ENCODE measurements at regions not wholly inside any gene's neighbourhood (a gene's known extent, or its start where the extent isn't known, plus 50 kb on each side); places are given as distances from the start of the nearest gene placed in this dataset.

- no peak overlapping the region for H2BK15ac ChIP-seq (ENCODE audit: low read length)
- H2BK5ac ChIP-seq (ENCODE audit: low read depth, low read length), result no peak overlapping the region
- H4K8ac ChIP-seq (ENCODE audit: extremely low read depth, insufficient read depth, low read length), result no peak overlapping the region
- H3K9me3 ChIP-seq (ENCODE audit: insufficient read depth in 2 of 2, low read depth in 1 of 2, low read length in 1 of 2), result no peaks in the 10 kb centered on the region
- no peak overlapping the region for H4K91ac ChIP-seq (replicated peaks; ENCODE audit: insufficient read length, low read length)
- H3K36me3 ChIP-seq (ENCODE audit: control insufficient read depth in 2 of 4, insufficient read depth in 4 of 4, low read length in 3 of 4), result no peaks in the 10 kb centered on the region
- no peak overlapping the region for H2AFZ ChIP-seq (ENCODE audit: low read length)
- no peaks in the 10 kb centered on the region for H3K79me2 ChIP-seq (ENCODE audit: control insufficient read depth in 1 of 2, insufficient read depth in 2 of 2, low read length in 2 of 2)
- ChIA-PET POLR2A (ENCODE audit: partially characterized antibody) (interaction anchor here (0.9 kb wide), 1 partner anchor 227 kb away, joined by 3 read pairs; no protein-coding TSS in a partner anchor), CTCF (ENCODE audit: partially characterized antibody) (no interaction called here)
- no peak overlapping the region for H2BK120ac ChIP-seq (replicated peaks; ENCODE audit: low read depth, low read length)
- no peak overlapping the region for H3K18ac ChIP-seq (ENCODE audit: extremely low read depth, low read length)
- no peak for TF ChIP-seq CTBP2 (IDR thresholded peaks at IDR 0.05; ENCODE audit: borderline replicate concordance, insufficient read depth, insufficient read length, low read length)
- no peak for TF ChIP-seq BCL11A (IDR thresholded peaks at IDR 0.05; ENCODE audit: low read depth in 2 of 2, low read length in 2 of 2)
- no peaks in the 10 kb centered on the region for H4K20me1 ChIP-seq (replicated peaks in 1 of 2; ENCODE audit: control insufficient read depth in 1 of 2, insufficient read depth in 2 of 2, low read length in 2 of 2)
- FAIRE-seq (no peak), DNase-seq (ENCODE audit: low read depth in 1 of 2, low spot score in 2 of 2) (no peak)
- no peak overlapping the region for H3K56ac ChIP-seq (replicated peaks; ENCODE audit: insufficient read length, low read depth, low read length)
- WGBS, 2 experiments (ENCODE audit: extremely low coverage in 1 of 2, insufficient coverage in 1 of 2, insufficient read length in 1 of 2, insufficient replicate concordance in 2 of 2, low coverage in 1 of 2, low lambda C conversion rate in 2 of 2, missing lambda C conversion rate in 1 of 2), result 91% methylated on average over 9 of the region's 9 CpGs; no CpG with 5 or more reads in 1 of the 2 experiments
- no peak overlapping the region for H3K4me3 ChIP-seq (ENCODE audit: extremely low read depth in 1 of 4, insufficient read depth in 2 of 4, low read depth in 3 of 4, low read length in 4 of 4)
- H2AK5ac ChIP-seq (ENCODE audit: low read depth, low read length), result no peak overlapping the region
- H3K23me2 ChIP-seq (ENCODE audit: low read depth, low read length), result no peaks in the 10 kb centered on the region
- no peak overlapping the region for H3K4me2 ChIP-seq (ENCODE audit: insufficient read depth in 1 of 2, low read depth in 2 of 2, low read length in 2 of 2)
- H3K4ac ChIP-seq (replicated peaks; ENCODE audit: insufficient read length, low read depth, low read length), result no peak overlapping the region
- H3K27ac ChIP-seq (ENCODE audit: low read depth, low read length), result no peak overlapping the region
- H3K27me3 ChIP-seq (replicated peaks in 1 of 4; ENCODE audit: control insufficient read depth in 3 of 4, extremely low read depth in 1 of 4, insufficient read depth in 3 of 4, low read length in 3 of 4), result no peaks in the 10 kb centered on the region
- no peak overlapping the region for H2BK20ac ChIP-seq (ENCODE audit: low read length)
- no peak overlapping the region for H2BK12ac ChIP-seq (ENCODE audit: low read depth, low read length)
- H3K79me1 ChIP-seq (ENCODE audit: low read depth, low read length), result no peaks in the 10 kb centered on the region
- no peaks in the 10 kb centered on the region for H3K4me1 ChIP-seq (replicated peaks in 1 of 4; ENCODE audit: control insufficient read depth in 3 of 4, insufficient read depth in 4 of 4, low read length in 3 of 4)
- no peak overlapping the region for H3K14ac ChIP-seq (ENCODE audit: insufficient read length)
- H4K5ac ChIP-seq (ENCODE audit: insufficient read length, low read depth, low read length), result no peak overlapping the region
- no peak overlapping the region for H3K9ac ChIP-seq (replicated peaks in 1 of 4; ENCODE audit: extremely low read depth in 1 of 4, low read depth in 3 of 4, low read length in 3 of 4)
- H3K23ac ChIP-seq (ENCODE audit: insufficient read length), result no peak overlapping the region
Measured at GRCh38 chr10:88088441-88089340, 225.3 kb downstream of the PTEN start.

Data from H1 (cell line).